ENCODE measurements at regions not wholly inside any gene's neighbourhood (a gene's known extent, or its start where the extent isn't known, plus 50 kb on each side); places are given as distances from the start of the nearest gene placed in this dataset.
A peak's percentile ranks its signal among the peaks of the same experiment; 100 is the strongest.

- no peak for TF ChIP-seq CTCF (IDR thresholded peaks at IDR 0.05; ENCODE audit: low read depth, low read length)
- H3K4me3 ChIP-seq (replicated peaks in 1 of 2; ENCODE audit: low read depth in 2 of 2, low read length in 2 of 2): no peak overlapping the region
- DNase-seq (ENCODE audit: low read depth in 2 of 2): no peak
Observed at GRCh38 chr20:52904837-52905236, 67.3 kb upstream of the TSHZ2 start.

GRCh38 chr20:52899041-52899608 is 73.0 kb upstream of the TSHZ2 start:
- TF ChIP-seq CTCF (IDR thresholded peaks at IDR 0.05; ENCODE audit: low read depth, low read length): no peak
- no peak overlapping the region for H3K4me3 ChIP-seq (replicated peaks in 1 of 2; ENCODE audit: low read depth in 2 of 2, low read length in 2 of 2)
- DNase-seq (ENCODE audit: low read depth in 2 of 2): no peak

GRCh38 chr20:52896348-52896747 is 75.8 kb upstream of the TSHZ2 start:
- TF ChIP-seq CTCF (IDR thresholded peaks at IDR 0.05; ENCODE audit: low read depth, low read length): no peak
- no peak overlapping the region for H3K4me3 ChIP-seq (replicated peaks in 1 of 2; ENCODE audit: low read depth in 2 of 2, low read length in 2 of 2)
- no peak for DNase-seq (ENCODE audit: low read depth in 2 of 2)

- no peak overlapping the region for H3K4me3 ChIP-seq (replicated peaks in 1 of 2; ENCODE audit: low read depth in 2 of 2, low read length in 2 of 2)
- no peak for TF ChIP-seq CTCF (IDR thresholded peaks at IDR 0.05; ENCODE audit: low read depth, low read length)
- DNase-seq (ENCODE audit: low read depth in 2 of 2): peak in 1 of 2 donors; percentile 8
Observed at GRCh38 chr20:52895701-52896100, 76.5 kb upstream of the TSHZ2 start.

- no peak for DNase-seq (ENCODE audit: low read depth in 2 of 2)
- H3K4me3 ChIP-seq (replicated peaks in 1 of 2; ENCODE audit: low read depth in 2 of 2, low read length in 2 of 2): no peak overlapping the region
- no peak for TF ChIP-seq CTCF (IDR thresholded peaks at IDR 0.05; ENCODE audit: low read depth, low read length)
Observed at GRCh38 chr20:52895235-52895634, 76.9 kb upstream of the TSHZ2 start.

- H3K4me3 ChIP-seq (replicated peaks in 1 of 2; ENCODE audit: low read depth in 2 of 2, low read length in 2 of 2): no peak overlapping the region
- no peak for TF ChIP-seq CTCF (IDR thresholded peaks at IDR 0.05; ENCODE audit: low read depth, low read length)
- no peak for DNase-seq (ENCODE audit: low read depth in 2 of 2)
Observed at GRCh38 chr20:52893498-52893897, 78.7 kb upstream of the TSHZ2 start.

- no peak for TF ChIP-seq CTCF (IDR thresholded peaks at IDR 0.05; ENCODE audit: low read depth, low read length)
- H3K4me3 ChIP-seq (replicated peaks in 1 of 2; ENCODE audit: low read depth in 2 of 2, low read length in 2 of 2): no peak overlapping the region
- DNase-seq (ENCODE audit: low read depth in 2 of 2): no peak
Observed at GRCh38 chr20:52892023-52892422, 80.1 kb upstream of the TSHZ2 start.
